ENCODE measurements at regions not wholly inside any gene's neighbourhood (a gene's known extent, or its start where the extent isn't known, plus 50 kb on each side); places are given as distances from the start of the nearest gene placed in this dataset.
"Not testable (repeated sequence)": the region's sequence is repeated elsewhere in the genome, so short reads cannot be mapped to it uniquely, and the experiment has no call there.

- Histone ChIP-seq H3K27me3 (no peaks in the 10 kb centered on the region), H3K4me1 (no peaks in the 10 kb centered on the region), H3K9me3 (no peaks in the 10 kb centered on the region), H3K4me3 (no peak overlapping the region), H3K27ac (no peak overlapping the region), H3K36me3 (no peaks in the 10 kb centered on the region)
- intact Hi-C loops (cut with DNase I; ENCODE audit: low total_unique reads), result no loop called here
- DNase-seq, result no peak
- TF ChIP-seq CTCF (IDR thresholded peaks at IDR 0.05), result no peak
- no peak for TF ChIP-seq POLR2A (IDR thresholded peaks at IDR 0.05)
Measured at GRCh38 chr14:35174342-35174741, 52.0 kb downstream of the PRORP start.

GRCh38 chr14:35180179-35180578 lies 57.8 kb downstream of the PRORP start:
- Histone ChIP-seq H3K9me3 (no peaks in the 10 kb centered on the region), H3K4me1 (no peaks in the 10 kb centered on the region), H3K27me3 (no peaks in the 10 kb centered on the region), H3K36me3 (no peaks in the 10 kb centered on the region), H3K4me3 (no peak overlapping the region), H3K27ac (no peak overlapping the region)
- intact Hi-C loops (cut with DNase I; ENCODE audit: low total_unique reads), result no loop called here
- TF ChIP-seq POLR2A (IDR thresholded peaks at IDR 0.05) (no peak), CTCF (IDR thresholded peaks at IDR 0.05) (no peak)
- no peak for DNase-seq

GRCh38 chr14:35184891-35185290 lies 62.5 kb downstream of the PRORP start:
- H3K27me3 ChIP-seq; H3K36me3 ChIP-seq; H3K4me1 ChIP-seq; H3K9me3 ChIP-seq; DNase-seq; intact Hi-C loops (cut with DNase I; ENCODE audit: low total_unique reads); H3K27ac ChIP-seq; H3K4me3 ChIP-seq: not testable (repeated sequence)

GRCh38 chr14:35189422-35189821 lies 67.1 kb downstream of the PRORP start:
- H3K27me3 ChIP-seq, result no peaks in the 10 kb centered on the region
- TF ChIP-seq CTCF (IDR thresholded peaks at IDR 0.05), result no peak
- TF ChIP-seq POLR2A (IDR thresholded peaks at IDR 0.05), result no peak
- no peak for DNase-seq
- no peak overlapping the region for H3K27ac ChIP-seq
- no peaks in the 10 kb centered on the region for H3K9me3 ChIP-seq
- no peaks in the 10 kb centered on the region for H3K36me3 ChIP-seq
- intact Hi-C loops (cut with DNase I; ENCODE audit: low total_unique reads), result no loop called here
- no peak overlapping the region for H3K4me3 ChIP-seq
- no peaks in the 10 kb centered on the region for H3K4me1 ChIP-seq

GRCh38 chr14:35193161-35193560 lies 70.8 kb downstream of the PRORP start:
- intact Hi-C loops (cut with DNase I; ENCODE audit: low total_unique reads), result no loop called here
- TF ChIP-seq POLR2A (IDR thresholded peaks at IDR 0.05) (no peak), CTCF (IDR thresholded peaks at IDR 0.05) (no peak)
- no peak for DNase-seq
- no peaks in the 10 kb centered on the region for H3K9me3 ChIP-seq
- H3K27me3 ChIP-seq, result no peaks in the 10 kb centered on the region
- H3K36me3 ChIP-seq, result no peaks in the 10 kb centered on the region
- H3K27ac ChIP-seq, result no peak overlapping the region
- no peak overlapping the region for H3K4me3 ChIP-seq
- no peaks in the 10 kb centered on the region for H3K4me1 ChIP-seq

- H3K9me3 ChIP-seq; intact Hi-C loops (cut with DNase I; ENCODE audit: low total_unique reads); H3K4me1 ChIP-seq; H3K27me3 ChIP-seq; H3K36me3 ChIP-seq; H3K27ac ChIP-seq; H3K4me3 ChIP-seq; DNase-seq: not testable (repeated sequence)
Measured at GRCh38 chr14:35194183-35194582, 71.8 kb downstream of the PRORP start.

All from uterus (tissue), 3 donors.